ENCODE measurements at regions not wholly inside any gene's neighbourhood (a gene's known extent, or its start where the extent isn't known, plus 50 kb on each side); places are given as distances from the start of the nearest gene placed in this dataset.

DNA sequence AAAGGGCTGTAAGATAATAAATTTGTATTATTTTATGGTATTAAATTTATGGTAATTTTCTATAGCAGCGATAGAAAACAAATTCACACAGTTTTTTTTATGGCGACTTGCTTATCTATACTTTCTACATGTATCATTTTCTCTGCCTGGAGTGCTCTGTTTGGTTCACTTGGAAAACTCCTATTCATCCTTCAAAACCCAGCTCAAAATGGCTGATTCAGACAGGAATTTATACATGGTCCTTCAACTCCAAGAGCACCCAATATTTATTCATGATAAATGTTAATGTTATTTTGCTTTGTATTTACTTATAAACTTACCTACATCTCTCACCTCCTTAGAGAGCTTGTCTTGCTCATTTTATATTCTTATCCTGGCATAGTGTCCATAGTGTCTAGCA, 55.6 kb upstream of the SSX2IP start:
- TF ChIP-seq YY1 (IDR thresholded peaks at IDR 0.05; ENCODE audit: insufficient read depth, insufficient read length): no peak
- no peak for TF ChIP-seq ZNF274 (IDR thresholded peaks at IDR 0.05; ENCODE audit: low read depth, low read length)
